ENCODE measurements at regions not wholly inside any gene's neighbourhood (a gene's known extent, or its start where the extent isn't known, plus 50 kb on each side); places are given as distances from the start of the nearest gene placed in this dataset.
A peak's percentile ranks its signal among the peaks of the same experiment; 100 is the strongest.

DNA sequence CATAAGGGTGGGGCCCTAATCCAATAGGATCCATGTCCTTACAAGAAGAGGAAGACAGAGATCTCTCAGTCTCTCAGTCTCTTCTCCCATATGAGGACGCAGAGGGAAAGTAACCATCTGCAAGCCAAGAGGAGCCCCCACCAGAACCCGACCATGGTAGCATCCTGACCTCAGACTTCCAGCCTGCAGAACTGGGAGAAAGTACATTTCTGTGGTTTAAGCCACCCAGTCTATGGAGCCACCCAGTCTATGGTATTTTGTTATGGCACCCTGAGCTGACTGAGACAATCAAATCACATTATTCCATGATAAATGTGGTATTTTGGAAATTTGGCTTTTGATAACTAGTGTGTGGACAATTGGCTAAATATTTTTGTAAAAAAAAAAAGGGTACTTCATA lies 101.5 kb upstream of the TMC3 start:
- DNase-seq: peak; percentile 14

DNA sequence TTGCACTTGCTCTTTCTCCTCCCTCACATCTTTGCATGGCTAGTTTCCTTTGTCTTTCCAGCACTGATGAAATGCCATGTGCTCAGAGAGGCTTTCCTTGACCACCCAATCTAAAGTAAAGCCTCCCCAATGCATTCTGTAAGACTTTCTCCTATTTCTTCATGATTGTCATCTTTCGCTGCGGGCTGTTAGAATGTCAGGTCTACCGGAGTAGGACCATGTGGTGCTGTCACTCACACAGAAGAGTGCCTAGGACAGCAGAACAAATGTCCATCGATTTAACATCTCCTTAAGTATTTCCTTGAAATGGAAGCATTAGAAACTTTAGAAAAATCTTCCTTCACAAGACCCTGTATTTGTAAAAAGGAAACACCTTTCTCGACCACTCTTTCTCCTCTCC lies 99.9 kb upstream of the TMC3 start:
- DNase-seq: no peak

- no peak for DNase-seq
These were observed 99.2 kb upstream of the TMC3 start for GRCh38 chr15:81473177-81473576.

- DNase-seq: no peak
These were observed 97.1 kb upstream of the TMC3 start for GRCh38 chr15:81471151-81471550.

- DNase-seq: no peak
These were observed 95.1 kb upstream of the TMC3 start for GRCh38 chr15:81469154-81469553.

DNA sequence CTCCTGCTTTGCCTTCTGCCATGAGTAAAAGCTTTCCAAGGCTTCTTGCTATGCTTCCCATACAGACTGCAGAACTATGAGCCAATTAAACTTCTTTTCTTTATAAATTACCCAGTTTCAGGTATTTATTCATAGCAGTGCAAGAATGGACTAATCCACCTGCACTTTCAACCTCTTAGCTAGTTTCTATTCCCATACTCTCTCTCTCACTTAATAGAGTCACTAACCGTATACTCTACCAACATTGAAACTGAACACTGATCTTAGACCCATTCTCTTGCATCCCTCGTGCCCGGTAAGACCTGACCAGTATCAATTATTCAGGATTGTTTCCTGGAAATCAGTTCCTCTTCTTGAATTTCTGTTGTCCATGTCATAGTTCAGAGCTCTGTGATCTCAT lies 92.7 kb upstream of the TMC3 start:
- DNase-seq: no peak

- DNase-seq: no peak
These were observed 80.0 kb upstream of the TMC3 start for GRCh38 chr15:81454024-81454423.

DNA sequence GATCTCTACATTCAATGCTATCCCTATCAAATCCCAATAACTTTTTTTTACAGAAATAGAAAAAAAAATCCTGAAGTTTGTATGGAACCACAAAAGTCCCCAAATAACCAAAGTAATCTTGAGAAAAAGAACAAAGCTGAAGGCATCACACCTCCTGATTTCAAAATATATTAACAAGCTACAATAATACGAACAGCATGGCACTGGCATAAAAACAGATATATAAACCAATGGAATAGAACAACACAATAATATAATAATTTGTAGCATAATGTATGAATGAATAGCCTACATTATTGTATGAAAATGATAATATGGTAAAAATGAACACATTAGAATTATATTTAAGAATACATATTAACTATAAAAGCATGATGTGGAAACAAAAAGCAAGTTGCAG lies 76.7 kb upstream of the TMC3 start:
- DNase-seq: no peak

DNA sequence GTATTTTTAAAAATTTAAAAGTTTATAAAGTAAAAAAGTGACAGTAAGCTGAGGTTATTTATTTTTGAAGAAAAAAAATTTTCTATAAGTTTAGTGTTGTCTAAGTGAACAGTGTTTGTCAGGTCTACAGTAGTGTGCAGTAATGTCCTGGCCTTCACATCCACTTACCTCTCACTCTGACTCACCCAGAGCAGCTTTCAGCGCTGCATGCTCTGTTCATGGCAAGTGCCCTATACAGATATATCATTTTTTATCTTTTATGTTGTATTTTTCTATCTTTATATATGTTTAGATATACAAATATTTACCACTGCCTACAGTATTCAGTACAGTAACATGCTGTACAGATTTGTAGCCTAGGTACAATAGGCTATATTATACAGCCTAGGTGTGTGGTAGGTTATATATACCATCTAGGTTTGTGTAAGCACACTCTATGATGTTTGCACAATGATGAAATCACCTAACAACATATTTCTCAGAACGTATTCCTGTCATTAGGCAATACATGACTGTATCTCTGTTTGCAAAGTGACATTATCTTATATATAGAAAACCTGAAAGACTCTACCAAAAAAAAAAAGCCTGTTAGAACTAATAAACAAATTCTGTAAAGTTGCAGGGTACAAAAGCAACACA lies 75.9 kb upstream of the TMC3 start:
- DNase-seq: no peak

DNA sequence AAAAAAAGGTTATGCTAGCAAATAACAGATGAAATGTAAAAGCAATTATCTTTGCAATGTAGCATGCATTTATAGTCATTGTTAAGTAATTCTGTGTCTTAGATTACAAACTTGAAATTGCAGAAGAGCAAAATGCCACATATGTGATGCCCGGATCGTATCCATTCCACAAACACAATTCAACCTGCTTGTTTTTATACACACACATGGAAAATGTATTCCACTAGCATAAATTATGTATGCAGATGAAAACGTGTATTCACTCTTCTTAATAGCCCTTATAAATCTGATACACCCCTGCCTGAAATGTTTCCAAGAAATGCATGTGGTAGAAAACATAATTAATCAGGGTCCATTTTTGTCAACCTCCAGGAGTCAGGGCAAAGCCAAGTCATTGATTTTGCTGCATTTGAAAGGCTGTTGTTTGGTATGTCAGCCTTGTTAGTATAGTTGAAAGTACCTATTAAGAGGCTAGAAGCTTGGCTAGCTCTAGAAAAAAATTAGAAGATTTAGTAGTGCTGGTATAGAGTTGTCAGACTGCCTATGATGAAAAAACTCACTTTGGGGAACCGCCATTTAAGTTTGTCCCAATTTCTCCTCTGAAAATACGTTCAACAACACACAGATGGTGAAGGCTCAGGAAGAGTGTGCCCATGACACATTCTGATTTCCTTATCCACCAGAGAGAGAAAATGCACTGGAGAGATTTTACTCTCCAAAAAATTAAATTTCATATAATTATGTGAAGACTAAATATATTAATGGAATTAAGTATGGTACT lies 69.2 kb upstream of the TMC3 start:
- DNase-seq: no peak

- DNase-seq: no peak
These were observed 68.4 kb upstream of the TMC3 start for GRCh38 chr15:81442454-81442853.

- DNase-seq: no peak
These were observed 60.8 kb upstream of the TMC3 start for GRCh38 chr15:81434851-81435250.

DNA sequence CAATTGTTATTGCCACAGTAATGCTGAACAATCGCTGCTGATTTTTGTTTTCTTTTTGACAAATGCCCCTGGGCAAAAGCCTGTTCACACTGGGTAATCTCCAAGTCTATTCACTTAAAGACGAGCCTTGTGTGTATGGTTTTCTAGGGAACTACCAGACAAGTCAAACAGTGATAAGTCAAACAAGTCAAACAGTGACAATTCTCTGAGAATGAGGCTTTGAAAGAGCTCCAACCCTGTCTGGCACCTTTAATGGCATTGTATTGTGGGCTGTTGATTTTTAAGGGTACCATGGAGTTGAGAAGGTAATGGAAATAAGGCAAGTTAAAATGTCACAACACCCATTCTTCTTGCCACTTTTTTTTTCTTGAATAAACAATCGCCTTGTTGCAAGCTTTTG lies 59.4 kb upstream of the TMC3 start:
- no peak for DNase-seq

- no peak for DNase-seq
These were observed 58.2 kb upstream of the TMC3 start for GRCh38 chr15:81432179-81432578.

DNA sequence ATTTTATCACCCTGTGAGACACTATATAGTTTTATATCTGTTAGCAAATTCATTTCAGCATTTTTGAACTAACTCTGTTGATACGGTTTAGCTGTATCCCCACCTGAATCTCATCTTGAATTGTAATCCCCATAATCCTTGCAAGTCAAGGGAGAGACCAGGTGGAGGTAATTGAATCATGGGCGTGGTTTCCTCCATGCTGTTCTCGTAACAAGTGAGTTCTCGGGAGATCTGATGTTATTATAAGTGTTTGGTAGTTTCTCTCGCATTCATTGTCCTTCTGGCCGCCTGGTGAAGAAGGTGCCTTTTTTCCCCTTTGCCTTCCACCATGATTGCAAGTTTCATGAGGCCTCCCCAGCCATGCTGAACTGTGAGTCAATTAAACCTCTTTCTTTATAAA lies 53.2 kb upstream of the TMC3 start:
- DNase-seq: no peak

- DNase-seq: no peak
These were observed 51.9 kb upstream of the TMC3 start for GRCh38 chr15:81425905-81426304.
